OCI-LY1 (cell line): ENCODE measurements at regions not wholly inside any gene's neighbourhood (a gene's known extent, or its start where the extent isn't known, plus 50 kb on each side); places are given as distances from the start of the nearest gene placed in this dataset.

Experiments used
- H2AFZ ChIP-seq: fragments of 200-600 bp; sonication (generic), shearing (Covaris generic); 2 replicates; pipeline ENCODE4 v1.6.0; 2014; ENCODE audit warnings: antibody characterized with exemption, mild to moderate bottlenecking, low read length
- H3F3A ChIP-seq: fragments of 200-600 bp; sonication (generic), shearing (Covaris generic); 2 replicates; pipeline ENCODE4 v1.6.0; 2014; ENCODE audit warnings: mild to moderate bottlenecking, antibody characterized with exemption, low read length, moderate library complexity; ENCODE audit not compliant: insufficient read depth
- H3K27ac ChIP-seq: fragments of 200-600 bp; sonication (generic); 2 replicates; pipeline ENCODE4 v1.5.1; 2014; ENCODE audit warnings: low read length, mixed run types, mild to moderate bottlenecking, low read depth; ENCODE audit not compliant: poor library complexity, severe bottlenecking
- H3K27me3 ChIP-seq: fragments of 200-600 bp; sonication (generic); 2 replicates; pipeline ENCODE4 v1.6.0; 2014; ENCODE audit warnings: antibody characterized with exemption, mild to moderate bottlenecking, low read length, moderate library complexity; ENCODE audit not compliant: insufficient read depth
- H3K36me3 ChIP-seq: fragments of 200-600 bp; sonication (generic); 2 replicates; pipeline ENCODE4 v1.6.1; 2014; ENCODE audit warnings: mild to moderate bottlenecking, antibody characterized with exemption, low read length, moderate library complexity, mixed read lengths; ENCODE audit not compliant: insufficient read depth
- H3K4me1 ChIP-seq: fragments of 200-600 bp; sonication (generic); 2 replicates; pipeline ENCODE4 v1.5.1; 2014; ENCODE audit warnings: mild to moderate bottlenecking, low read length, moderate library complexity; ENCODE audit not compliant: insufficient read depth, severe bottlenecking
- H3K4me2 ChIP-seq: fragments of 200-600 bp; sonication (generic), shearing (Covaris generic); 2 replicates; pipeline ENCODE4 v1.6.1; 2014; ENCODE audit warnings: low read length
- H3K4me3 ChIP-seq: fragments of 200-600 bp; sonication (generic); 2 replicates; pipeline ENCODE4 v1.5.1; 2014; ENCODE audit warnings: low read length, low read depth, mild to moderate bottlenecking, mixed read lengths; ENCODE audit not compliant: poor library complexity, severe bottlenecking
- H3K79me2 ChIP-seq: fragments of 200-600 bp; shearing (Covaris generic); 2 replicates; pipeline ENCODE4 v1.6.1; 2016; ENCODE audit warnings: mixed run types, low read length, mixed read lengths; ENCODE audit not compliant: insufficient read depth
- H3K9ac ChIP-seq: fragments of 200-600 bp; sonication (generic), shearing (Covaris generic); 2 replicates; pipeline ENCODE4 v1.6.1; 2014; ENCODE audit warnings: mild to moderate bottlenecking, low read length, mixed read lengths
- H3K9me2 ChIP-seq: fragments of 200-600 bp; sonication (generic), shearing (Covaris generic); 2 replicates; pipeline ENCODE4 v1.6.1; 2014; ENCODE audit warnings: low read depth, mild to moderate bottlenecking, low read length, mixed read lengths
- H3K9me3 ChIP-seq: fragments of 200-600 bp; shearing (Covaris generic); 2 replicates; pipeline ENCODE4 v1.6.1; 2014; ENCODE audit warnings: low read length, mixed read lengths
- H4K20me1 ChIP-seq: fragments of 200-600 bp; sonication (generic), shearing (Covaris generic); 2 replicates; pipeline ENCODE4 v1.6.0; 2016; ENCODE audit warnings: mild to moderate bottlenecking, low read length; ENCODE audit not compliant: insufficient read depth
- EZH2 ChIP-seq: fragments of 200-600 bp; sonication (generic), shearing (Covaris generic); IDR thresholded peaks from 2 replicates; pipeline ENCODE4 v1.8.0; 2017; ENCODE audit warnings: borderline replicate concordance, mixed run types, mild to moderate bottlenecking, antibody characterized with exemption, low read length, moderate library complexity, mixed read lengths
- TF ChIP-seq, protein P1 (sequence below): fragments of 200-600 bp; sonication (generic), shearing (Covaris generic); IDR thresholded peaks from 2 replicates; pipeline ENCODE4 v1.5.1; 2017; ENCODE audit warnings: mild to moderate bottlenecking, antibody characterized with exemption, low read length, moderate library complexity, mixed read lengths

DNA sequence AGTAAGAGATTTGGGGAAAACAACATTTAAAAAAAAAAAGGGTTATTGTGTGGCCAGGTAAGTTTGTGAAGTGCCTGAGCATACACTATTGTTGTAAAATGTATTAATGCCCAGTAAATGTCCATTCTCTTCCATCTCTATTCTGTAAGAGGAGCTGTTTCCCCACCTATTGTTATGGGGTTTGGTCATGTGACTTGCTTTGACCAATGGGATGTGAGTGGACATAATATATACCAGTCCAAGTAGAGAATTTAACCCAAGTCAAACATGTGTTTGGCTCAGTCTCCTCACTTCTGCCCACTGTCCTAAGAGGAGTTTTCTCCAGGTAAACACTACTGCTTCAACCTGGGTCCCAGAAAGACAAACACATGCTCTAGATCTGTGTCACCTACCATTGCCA lies 377.1 kb downstream of the FOXA2 start:
- H3K79me2 ChIP-seq: no peaks in the 10 kb centered on the region
- H3K9me3 ChIP-seq: no peaks in the 10 kb centered on the region
- H2AFZ ChIP-seq: no peak overlapping the region
- H3K9me2 ChIP-seq: no peaks in the 10 kb centered on the region
- no peak overlapping the region for H3K4me3 ChIP-seq
- no peaks in the 10 kb centered on the region for H3K27me3 ChIP-seq
- no peaks in the 10 kb centered on the region for H3K36me3 ChIP-seq
- H3K4me1 ChIP-seq: no peaks in the 10 kb centered on the region
- H3K9ac ChIP-seq: no peak overlapping the region
- TF ChIP-seq, protein P1, sequence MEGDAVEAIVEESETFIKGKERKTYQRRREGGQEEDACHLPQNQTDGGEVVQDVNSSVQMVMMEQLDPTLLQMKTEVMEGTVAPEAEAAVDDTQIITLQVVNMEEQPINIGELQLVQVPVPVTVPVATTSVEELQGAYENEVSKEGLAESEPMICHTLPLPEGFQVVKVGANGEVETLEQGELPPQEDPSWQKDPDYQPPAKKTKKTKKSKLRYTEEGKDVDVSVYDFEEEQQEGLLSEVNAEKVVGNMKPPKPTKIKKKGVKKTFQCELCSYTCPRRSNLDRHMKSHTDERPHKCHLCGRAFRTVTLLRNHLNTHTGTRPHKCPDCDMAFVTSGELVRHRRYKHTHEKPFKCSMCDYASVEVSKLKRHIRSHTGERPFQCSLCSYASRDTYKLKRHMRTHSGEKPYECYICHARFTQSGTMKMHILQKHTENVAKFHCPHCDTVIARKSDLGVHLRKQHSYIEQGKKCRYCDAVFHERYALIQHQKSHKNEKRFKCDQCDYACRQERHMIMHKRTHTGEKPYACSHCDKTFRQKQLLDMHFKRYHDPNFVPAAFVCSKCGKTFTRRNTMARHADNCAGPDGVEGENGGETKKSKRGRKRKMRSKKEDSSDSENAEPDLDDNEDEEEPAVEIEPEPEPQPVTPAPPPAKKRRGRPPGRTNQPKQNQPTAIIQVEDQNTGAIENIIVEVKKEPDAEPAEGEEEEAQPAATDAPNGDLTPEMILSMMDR: no peak
- H3K27ac ChIP-seq: no peak overlapping the region
- no peaks in the 10 kb centered on the region for H3F3A ChIP-seq
- H3K4me2 ChIP-seq: no peak overlapping the region
- H4K20me1 ChIP-seq: no peaks in the 10 kb centered on the region

GRCh38 chr20:22204801-22205200 lies 379.6 kb downstream of the FOXA2 start:
- H3K79me2 ChIP-seq: no peaks in the 10 kb centered on the region
- H3F3A ChIP-seq: no peaks in the 10 kb centered on the region
- TF ChIP-seq EZH2: no peak
- TF ChIP-seq, protein P1: no peak
- no peak overlapping the region for H3K4me2 ChIP-seq
- H3K27me3 ChIP-seq: no peaks in the 10 kb centered on the region
- H3K4me1 ChIP-seq: no peaks in the 10 kb centered on the region
- H4K20me1 ChIP-seq: no peaks in the 10 kb centered on the region
- no peaks in the 10 kb centered on the region for H3K9me2 ChIP-seq
- H3K9me3 ChIP-seq: no peaks in the 10 kb centered on the region
- H2AFZ ChIP-seq: no peak overlapping the region
- H3K36me3 ChIP-seq: no peaks in the 10 kb centered on the region
- no peak overlapping the region for H3K27ac ChIP-seq
- no peak overlapping the region for H3K9ac ChIP-seq
- no peak overlapping the region for H3K4me3 ChIP-seq

- H3K27me3 ChIP-seq: no peaks in the 10 kb centered on the region
- H4K20me1 ChIP-seq: no peaks in the 10 kb centered on the region
- no peak overlapping the region for H3K4me2 ChIP-seq
- TF ChIP-seq, protein P1: no peak
- no peak for TF ChIP-seq EZH2
- H3K79me2 ChIP-seq: no peaks in the 10 kb centered on the region
- no peaks in the 10 kb centered on the region for H3K4me1 ChIP-seq
- H3K9me3 ChIP-seq: no peaks in the 10 kb centered on the region
- no peak overlapping the region for H2AFZ ChIP-seq
- H3K27ac ChIP-seq: no peak overlapping the region
- no peaks in the 10 kb centered on the region for H3K36me3 ChIP-seq
- H3F3A ChIP-seq: no peaks in the 10 kb centered on the region
- H3K9ac ChIP-seq: no peak overlapping the region
- no peak overlapping the region for H3K4me3 ChIP-seq
- no peaks in the 10 kb centered on the region for H3K9me2 ChIP-seq
These were observed 402.2 kb downstream of the FOXA2 start for GRCh38 chr20:22182148-22182547.
